Psoas muscle (tissue), 7 donors: ENCODE measurements at regions not wholly inside any gene's neighbourhood (a gene's known extent, or its start where the extent isn't known, plus 50 kb on each side); places are given as distances from the start of the nearest gene placed in this dataset.

ENCODE experiments used
- ATAC-seq, 4 donors: fragments of 200-7000 bp; cut with Tn5 transposase; one replicate each; pipeline ENCODE4 v1.9.1; 2020; ENCODE audit warnings: moderate library complexity in 3 of 4, mild to moderate bottlenecking in 2 of 4
- DNase-seq, 2 donors: peaks; one replicate each; pipeline ENCODE4 v3.0.0-alpha.2; 2020
- H3K27ac ChIP-seq: fragments of 200-600 bp; one replicate; pipeline ENCODE4 v1.8.0; 2022
- H3K27me3 ChIP-seq, 3 donors: fragments of 200-600 bp in 1 of 3; one replicate each; pipeline versions ENCODE4 v1.6.1 to v1.8.0; 2013 to 2022; ENCODE audit warnings: low read length in 2 of 3, mild to moderate bottlenecking in 2 of 3, moderate library complexity in 1 of 3; ENCODE audit not compliant: insufficient read depth in 3 of 3
- H3K36me3 ChIP-seq, 2 donors: fragments of 200-600 bp in 1 of 2; one replicate each; pipeline versions ENCODE4 v1.6.1 to v1.8.0; 2013 to 2022; ENCODE audit warnings: low read depth in 1 of 2, mild to moderate bottlenecking in 1 of 2, moderate library complexity in 1 of 2; ENCODE audit not compliant: insufficient read depth in 1 of 2
- H3K4me1 ChIP-seq: fragments of 200-600 bp; one replicate; pipeline ENCODE4 v1.8.0; 2022
- H3K4me3 ChIP-seq: fragments of 200-600 bp; one replicate; pipeline ENCODE4 v1.8.0; 2022; ENCODE audit warnings: mild to moderate bottlenecking
- H3K9me3 ChIP-seq: fragments of 200-600 bp; one replicate; pipeline ENCODE4 v1.8.0; 2022
- CTCF ChIP-seq: fragments of 200-600 bp; IDR thresholded peaks from one replicate; pipeline ENCODE4 v1.8.0; 2022; ENCODE audit warnings: antibody characterized with exemption
- WGBS, 3 donors: extraction: QIAGEN DNeasy Blood & Tissue Kit; methylation state at CpG; one replicate each; pipeline versions ENCODE4 v1.1.6 to v1.1.7; 2013; 5-methylcytosine and 5-hydroxymethylcytosine counted together
- intact Hi-C, 2 donors: fragments of 100-400 bp; cut with DNase I; formaldehyde crosslinking; loops; one replicate each; pipeline versions ENCODE4 v1.11.0 to v1.14.2; 2022
- donor health status: healthy with polysubstance abuse.
- donor health status: DM: no; HTN: no; CAD: no; lungs with moderate emphysema.
- donor health status: Bipolar disorder and iron deficiency.
- donor health status: healthy.
- donor health status: DM: yes; HTN: yes; CAD: no.
- donor health status: DM: no; HTN: no; CAD: no.
- donor health status: DM: yes; HTN: yes; CAD: no.

DNA sequence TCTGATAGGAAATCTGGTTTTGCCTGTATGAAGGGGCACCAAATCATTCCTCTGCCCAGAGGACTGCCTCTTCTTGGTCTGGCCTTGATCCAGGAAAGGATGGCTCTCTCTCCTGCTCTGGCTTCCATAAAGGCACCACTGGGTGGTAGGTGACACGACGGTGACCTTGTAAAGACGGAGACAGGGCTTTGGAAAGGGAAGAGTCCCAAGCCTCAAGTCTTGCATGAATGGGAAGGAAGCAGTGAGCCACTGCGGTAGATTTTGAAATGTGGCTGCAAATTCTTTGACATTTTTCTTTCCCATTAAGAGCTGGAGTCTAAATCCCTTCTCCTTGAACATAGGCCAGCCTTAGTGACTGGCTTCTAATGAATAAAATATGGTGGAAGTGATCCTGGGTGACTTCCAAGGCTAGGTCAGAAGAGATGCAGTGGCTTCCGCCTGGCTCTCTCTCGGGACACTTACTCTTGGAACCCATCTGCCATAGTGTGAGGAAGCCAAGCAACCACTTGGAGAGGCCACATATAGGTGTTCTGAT, 347.4 kb downstream of the BCOR start:
- H3K27ac ChIP-seq = no peak overlapping the region
- no peak for DNase-seq
- no peaks in the 10 kb centered on the region for H3K9me3 ChIP-seq
- intact Hi-C loops = no loop called here
- WGBS, 3 donors = 74 to 84% (median 81%) methylated on average over 6 of the region's 6 CpGs
- no peak for TF ChIP-seq CTCF
- no peak overlapping the region for H3K4me3 ChIP-seq
- no peak for ATAC-seq
- no peaks in the 10 kb centered on the region for H3K36me3 ChIP-seq
- no peaks in the 10 kb centered on the region for H3K27me3 ChIP-seq
- peaks cover 6% of the 10 kb centered on the region for H3K4me1 ChIP-seq

DNA sequence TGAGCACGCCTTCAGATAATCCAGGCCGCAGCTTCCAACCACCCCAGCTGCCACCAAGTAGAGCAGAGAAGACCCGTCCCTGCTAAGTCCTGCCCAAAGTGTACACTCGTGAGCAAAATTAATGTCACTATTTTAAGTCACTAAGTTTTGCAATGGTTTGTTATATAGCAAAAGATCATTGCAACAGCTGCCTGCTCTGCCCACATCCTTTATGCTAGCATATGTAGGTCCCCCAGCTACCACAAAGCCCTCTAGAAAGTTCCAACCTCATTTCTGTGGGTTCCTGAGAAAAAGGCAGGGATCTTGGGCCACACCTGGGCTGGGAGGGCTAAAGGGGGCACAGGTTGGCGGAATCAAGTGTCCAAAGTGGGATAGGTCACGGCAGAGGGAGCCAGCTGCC, 346.9 kb downstream of the BCOR start:
- Histone ChIP-seq H3K4me3 (no peak overlapping the region), H3K9me3 (no peaks in the 10 kb centered on the region), H3K36me3 (no peaks in the 10 kb centered on the region), H3K4me1 (peaks cover 9% of the 10 kb centered on the region), H3K27ac (no peak overlapping the region), H3K27me3 (no peaks in the 10 kb centered on the region)
- ATAC-seq (no peak), DNase-seq (no peak)
- WGBS, 3 donors = 59 to 83% (median 82%) methylated on average over 6 of the region's 6 CpGs
- intact Hi-C loops = no loop called here
- TF ChIP-seq CTCF = no peak

DNA sequence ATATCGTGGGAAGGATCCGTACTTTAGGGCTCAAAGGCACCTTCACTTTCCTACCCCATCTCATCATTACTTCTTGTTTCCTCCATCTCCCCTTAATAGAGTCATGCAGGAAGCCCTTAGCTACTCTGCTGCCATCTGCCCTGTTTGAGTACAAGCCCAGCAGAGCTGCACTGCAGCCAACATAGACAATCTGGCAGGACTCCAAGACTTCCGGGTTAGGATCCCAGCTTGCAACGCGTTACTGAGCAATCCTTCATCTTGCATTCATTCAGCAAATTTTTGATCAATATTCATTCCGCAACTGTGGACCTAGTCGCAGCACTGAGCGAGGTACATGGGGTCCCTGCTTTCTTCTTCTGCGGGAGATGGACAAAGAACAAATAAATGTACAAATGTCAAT, 344.9 kb downstream of the BCOR start:
- ATAC-seq = no peak
- H3K4me3 ChIP-seq = no peak overlapping the region
- no peak for DNase-seq
- no peak for TF ChIP-seq CTCF
- no peaks in the 10 kb centered on the region for H3K9me3 ChIP-seq
- WGBS, 3 donors = 55 to 68% (median 56%) methylated on average over 7 to 9 of the region's 9 CpGs
- no peak overlapping the region for H3K27ac ChIP-seq
- intact Hi-C loops = no loop called here
- no peaks in the 10 kb centered on the region for H3K27me3 ChIP-seq
- peaks cover 9% of the 10 kb centered on the region for H3K4me1 ChIP-seq
- no peaks in the 10 kb centered on the region for H3K36me3 ChIP-seq

GRCh38 chrX:39753293-39753996, 344.3 kb downstream of the BCOR start:
- Histone ChIP-seq H3K27me3 (no peaks in the 10 kb centered on the region), H3K9me3 (no peaks in the 10 kb centered on the region), H3K4me1 (peaks cover 9% of the 10 kb centered on the region), H3K36me3 (no peaks in the 10 kb centered on the region), H3K27ac (no peak overlapping the region), H3K4me3 (no peak overlapping the region)
- DNase-seq (no peak), ATAC-seq (no peak)
- no peak for TF ChIP-seq CTCF
- intact Hi-C loops = no loop called here
- WGBS, 3 donors = 83 to 90% (median 84%) methylated on average over 8 of the region's 8 CpGs
